HepG2 (cell line): ENCODE measurements at regions not wholly inside any gene's neighbourhood (a gene's known extent, or its start where the extent isn't known, plus 50 kb on each side); places are given as distances from the start of the nearest gene placed in this dataset.

Experiments
- ATAC-seq: fragments of 200-7000 bp; cut with Tn5 transposase; 3 replicates; pipeline ENCODE4 v1.9.1; 2020; ENCODE audit warnings: mild to moderate bottlenecking, moderate library complexity
- BruUV-seq: library from RNA; stranded (reverse); fragments of 400-500 nt; replicated peaks from 2 replicates; lab custom pipeline; 2021; lab: Mats Ljungman, UMichigan
- CTCF ChIA-PET: fragments of 300-600 bp; formaldehyde crosslinking; extraction: SDS; loops from one replicate; lab custom pipeline; 2021; ENCODE audit warnings: low total read pairs, inconsistent platforms, low intra/inter-chr PET ratio; lab: Yijun Ruan, JAX
- POLR2A ChIA-PET: fragments of 350-600 bp; sonication (Branson Sonifier 250); formaldehyde crosslinking; loops from one replicate; lab custom pipeline; 2020; ENCODE audit warnings: antibody characterized with exemption, inconsistent platforms; lab: Yijun Ruan, JAX
- DNase-seq: peaks from one replicate; pipeline ENCODE4 v3.0.0-alpha.2; 2015; ENCODE audit warnings: low spot score
- FAIRE-seq: peaks from 3 replicates; lab custom pipeline; 2011; peaks lifted over from hg19 to GRCh38; lab: Jason Lieb, UNC
- H2AFZ ChIP-seq: one replicate; pipeline ENCODE4 v1.6.1; 2011; ENCODE audit warnings: low read length, inconsistent platforms
- H3K27ac ChIP-seq: fragments of 300-600 bp; 3 replicates; pipeline ENCODE4 v1.8.0; 2011; ENCODE audit warnings: mixed run types, mild to moderate bottlenecking, mixed read lengths, low read length, inconsistent platforms; ENCODE audit not compliant: insufficient read depth; ENCODE audit errors: extremely low read length
- H3K27me3 ChIP-seq, 2 experiments: fragments of 200-600 bp in 1 of 2; 2 replicates in 1 of 2; 3 replicates in 1 of 2; pipeline versions ENCODE4 v1.6.0 to v1.8.0; 2011; ENCODE audit warnings: low read length in 2 of 2, mild to moderate bottlenecking in 2 of 2, moderate library complexity in 2 of 2, inconsistent platforms in 1 of 2; ENCODE audit not compliant: insufficient read depth in 2 of 2, control insufficient read depth in 1 of 2
- H3K36me3 ChIP-seq, 2 experiments: fragments of 200-600 bp in 1 of 2; replicated peaks in 1 of 2; 2 replicates in 1 of 2; 3 replicates in 1 of 2; pipeline versions ENCODE4 v1.5.1 to v1.8.0; 2011; ENCODE audit warnings: low read length in 2 of 2, inconsistent platforms in 1 of 2; ENCODE audit not compliant: insufficient read depth in 2 of 2, control insufficient read depth in 1 of 2
- H3K4me1 ChIP-seq: 2 replicates; pipeline ENCODE4 v1.5.1; 2012; ENCODE audit warnings: low read length, inconsistent platforms; ENCODE audit not compliant: insufficient read depth
- H3K4me2 ChIP-seq: 2 replicates; pipeline ENCODE4 v1.6.0; 2011; ENCODE audit warnings: low read depth, low read length, inconsistent platforms
- H3K4me3 ChIP-seq, 3 experiments: fragments of 200-600 bp in 1 of 3; sonication (generic), shearing (Covaris generic) in 1 of 3; replicated peaks in 1 of 3; 2 replicates each; pipeline ENCODE4 v1.5.1; 2011 to 2016; ENCODE audit warnings: low read length in 3 of 3, inconsistent platforms in 2 of 3, low read depth in 2 of 3, mild to moderate bottlenecking in 2 of 3, control low read depth in 1 of 3, mixed read lengths in 1 of 3; ENCODE audit not compliant: insufficient read depth in 1 of 3
- H3K79me2 ChIP-seq: one replicate; pipeline ENCODE4 v1.6.1; 2011; ENCODE audit warnings: low read length, inconsistent platforms; ENCODE audit not compliant: insufficient read depth
- H3K9ac ChIP-seq: 2 replicates; pipeline ENCODE4 v1.6.0; 2011; ENCODE audit warnings: mild to moderate bottlenecking, low read depth, low read length, inconsistent platforms; ENCODE audit not compliant: insufficient read depth
- H3K9me3 ChIP-seq: 2 replicates; pipeline ENCODE4 v1.5.1; 2012; ENCODE audit warnings: mild to moderate bottlenecking, low read length
- H4K20me1 ChIP-seq: 2 replicates; pipeline ENCODE4 v1.6.0; 2011; ENCODE audit warnings: inconsistent platforms, mild to moderate bottlenecking, low read length, moderate library complexity; ENCODE audit not compliant: insufficient read depth
- ARID2 ChIP-seq: sonication (generic); formaldehyde crosslinking; IDR thresholded peaks from 2 replicates; pipeline ENCODE4 v1.8.1; 2022; ENCODE audit warnings: mild to moderate bottlenecking, missing genetic modification reagents, borderline replicate concordance
- DNMT1 ChIP-seq: sonication (generic); formaldehyde crosslinking; IDR thresholded peaks from 2 replicates; pipeline ENCODE4 v1.5.1; 2020; ENCODE audit warnings: mild to moderate bottlenecking, missing genetic modification reagents
- GLMP ChIP-seq: sonication (generic); formaldehyde crosslinking; IDR thresholded peaks from 2 replicates; pipeline ENCODE4 v1.9.0; 2021; ENCODE audit warnings: missing genetic modification reagents, mild to moderate bottlenecking, borderline replicate concordance
- HHEX ChIP-seq: IDR thresholded peaks from 2 replicates; pipeline ENCODE4 v1.6.1; 2016; ENCODE audit warnings: control low read depth
- KDM2A ChIP-seq: sonication (generic); formaldehyde crosslinking; IDR thresholded peaks from 2 replicates; pipeline ENCODE4 v1.4.0; 2020; ENCODE audit warnings: low read depth, missing genetic modification reagents, borderline replicate concordance
- NFIC ChIP-seq: IDR thresholded peaks from 2 replicates; pipeline ENCODE4 v1.6.1; 2012; ENCODE audit warnings: mild to moderate bottlenecking, low read length, inconsistent platforms
- RBAK ChIP-seq: sonication (generic); formaldehyde crosslinking; IDR thresholded peaks from 2 replicates; pipeline ENCODE4 v1.5.1; 2020; ENCODE audit warnings: mild to moderate bottlenecking, missing genetic modification reagents
- RFX3 ChIP-seq: IDR thresholded peaks from 2 replicates; pipeline ENCODE4 v1.6.1; 2016; ENCODE audit warnings: missing biosample characterization, missing genetic modification reagents
- RFXANK ChIP-seq: IDR thresholded peaks from 2 replicates; pipeline ENCODE4 v1.6.1; 2016
- THYN1 ChIP-seq: sonication (generic); formaldehyde crosslinking; IDR thresholded peaks from 2 replicates; pipeline ENCODE4 v1.8.1; 2023; ENCODE audit warnings: low read depth, mild to moderate bottlenecking, moderate library complexity, missing genetic modification reagents, borderline replicate concordance
- ZFP36L1 ChIP-seq: sonication (generic); formaldehyde crosslinking; IDR thresholded peaks from 2 replicates; pipeline ENCODE4 v1.8.0; 2022; ENCODE audit warnings: mild to moderate bottlenecking, missing genetic modification reagents, moderate library complexity
- ZFP41 ChIP-seq: sonication (generic); formaldehyde crosslinking; IDR thresholded peaks from 2 replicates; pipeline ENCODE4 v1.4.0; 2020; ENCODE audit warnings: mild to moderate bottlenecking, missing genetic modification reagents, borderline replicate concordance
- ZGPAT ChIP-seq: IDR thresholded peaks from 2 replicates; pipeline ENCODE4 v1.6.1; 2016; ENCODE audit warnings: mild to moderate bottlenecking
- ZNF354B ChIP-seq: sonication (generic); formaldehyde crosslinking; IDR thresholded peaks from 2 replicates; pipeline ENCODE4 v1.8.0; 2022; ENCODE audit warnings: mild to moderate bottlenecking, missing genetic modification reagents
- ZNF550 ChIP-seq: sonication (generic); formaldehyde crosslinking; IDR thresholded peaks from 2 replicates; pipeline ENCODE4 v1.4.0; 2020; ENCODE audit warnings: mild to moderate bottlenecking, missing genetic modification reagents, borderline replicate concordance
- ZNF790 ChIP-seq: sonication (generic); formaldehyde crosslinking; IDR thresholded peaks from 2 replicates; pipeline ENCODE4 v1.8.0; 2022; ENCODE audit warnings: missing genetic modification reagents, mild to moderate bottlenecking, borderline replicate concordance
- ZUFSP ChIP-seq: sonication (generic); formaldehyde crosslinking; IDR thresholded peaks from 2 replicates; pipeline ENCODE4 v1.9.0; 2021; ENCODE audit warnings: missing genetic modification reagents, mild to moderate bottlenecking, borderline replicate concordance
- WGBS: methylation state at CpG from one replicate; pipeline ENCODE4 v1.1.6; 2017; ENCODE audit warnings: low lambda C conversion rate; 5-methylcytosine and 5-hydroxymethylcytosine counted together
- in situ Hi-C: cut with HindIII; loops from 2 replicates; pipeline ENCODE4 v1.10.0; 2017; ENCODE audit warnings: low pct_unique_long_range_greater_than_20kb; ENCODE audit not compliant: extremely low pct_ligation_motif_present
- intact Hi-C: fragments of 100-400 bp; cut with micrococcal nuclease; formaldehyde crosslinking; loops from one replicate; pipeline ENCODE4 v1.10.0; 2022; ENCODE audit not compliant: unreplicated experiment

GRCh38 chr7:106747804-106748203 is 86.8 kb upstream of the CCDC71L start:
- intact Hi-C loops = no loop called here
- no peaks in the 10 kb centered on the region; a peak in 1 of 5 replicates for H3K27me3 ChIP-seq
- no peak for DNase-seq
- H3K36me3 ChIP-seq = no peaks in the 10 kb centered on the region
- H3K4me3 ChIP-seq = no peak overlapping the region
- H2AFZ ChIP-seq = no peak overlapping the region
- 0% methylated on average over 2 of the region's 2 CpGs for WGBS
- no peak overlapping the region for H3K27ac ChIP-seq
- no peaks in the 10 kb centered on the region for H3K4me1 ChIP-seq
- TF ChIP-seq ARID2 (CRISPR knock-in tag) = no peak
- no peak for TF ChIP-seq KDM2A (CRISPR knock-in tag)
- no peak for TF ChIP-seq ZNF790 (CRISPR knock-in tag)
- no peak for TF ChIP-seq ZUFSP (CRISPR knock-in tag)
- TF ChIP-seq RFX3 (CRISPR knock-in tag) = no peak
- no peak for TF ChIP-seq ZGPAT (CRISPR knock-in tag)
- TF ChIP-seq ZNF550 (CRISPR knock-in tag) = no peak
- TF ChIP-seq RFXANK (CRISPR knock-in tag) = no peak
- TF ChIP-seq ZNF354B (CRISPR knock-in tag) = no peak
- TF ChIP-seq RBAK (CRISPR knock-in tag) = no peak
- TF ChIP-seq DNMT1 (CRISPR knock-in tag) = no peak
- TF ChIP-seq THYN1 (CRISPR knock-in tag) = no peak
- no peak for TF ChIP-seq ZFP41 (CRISPR knock-in tag)
- no peak for TF ChIP-seq HHEX
- no peak for TF ChIP-seq NFIC
- TF ChIP-seq GLMP (CRISPR knock-in tag) = no peak
- no peak for TF ChIP-seq ZFP36L1
- no peak overlapping the region for H3K9ac ChIP-seq
- CTCF ChIA-PET = no interaction called here
- no peak overlapping the region for H3K4me2 ChIP-seq
- no peak for FAIRE-seq
- H3K79me2 ChIP-seq = no peaks in the 10 kb centered on the region
- in situ Hi-C loops = no loop called here
- POLR2A ChIA-PET = no interaction called here
- BruUV-seq = no TSS peak
- ATAC-seq = no peak
- no peaks in the 10 kb centered on the region for H4K20me1 ChIP-seq
- H3K9me3 ChIP-seq = no peaks in the 10 kb centered on the region
